GM18498 (cell line): ENCODE measurements at regions not wholly inside any gene's neighbourhood (a gene's known extent, or its start where the extent isn't known, plus 50 kb on each side); places are given as distances from the start of the nearest gene placed in this dataset.

Experiments
- ATAC-seq: cut with Tn5 transposase; IDR thresholded peaks from one replicate; pipeline ENCODE4 v1.9.1; 2021; ENCODE audit warnings: mild to moderate bottlenecking, moderate library complexity; ENCODE audit not compliant: unreplicated experiment

DNA sequence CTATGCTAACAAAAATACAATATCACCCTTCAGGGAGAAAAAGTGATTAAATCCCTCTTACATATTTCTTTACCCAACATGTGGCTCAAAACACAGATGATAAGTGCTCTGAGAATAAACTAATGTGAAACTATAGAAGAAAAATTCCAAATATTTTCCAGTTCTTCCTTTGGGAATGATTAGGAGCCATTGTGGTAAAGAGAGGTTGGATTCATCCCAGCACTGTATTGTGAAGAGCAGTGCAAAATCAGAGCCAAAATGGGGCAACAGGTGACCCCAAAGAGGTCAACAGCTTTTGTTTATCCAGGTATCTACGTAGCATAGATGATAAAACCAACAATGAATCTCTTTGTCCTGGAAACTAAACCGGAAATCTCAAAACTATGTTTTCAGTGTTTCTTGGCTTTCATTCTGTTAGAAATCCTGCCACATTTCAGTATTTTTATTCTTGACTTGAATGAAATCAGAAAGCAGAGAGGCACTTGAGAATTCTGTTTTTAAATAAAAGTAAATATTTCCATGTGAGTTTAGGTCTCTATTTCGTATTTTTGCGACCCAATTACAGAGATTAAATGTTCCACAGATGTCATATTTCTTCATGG, 120.4 kb upstream of the FST start:
- no peak for ATAC-seq

DNA sequence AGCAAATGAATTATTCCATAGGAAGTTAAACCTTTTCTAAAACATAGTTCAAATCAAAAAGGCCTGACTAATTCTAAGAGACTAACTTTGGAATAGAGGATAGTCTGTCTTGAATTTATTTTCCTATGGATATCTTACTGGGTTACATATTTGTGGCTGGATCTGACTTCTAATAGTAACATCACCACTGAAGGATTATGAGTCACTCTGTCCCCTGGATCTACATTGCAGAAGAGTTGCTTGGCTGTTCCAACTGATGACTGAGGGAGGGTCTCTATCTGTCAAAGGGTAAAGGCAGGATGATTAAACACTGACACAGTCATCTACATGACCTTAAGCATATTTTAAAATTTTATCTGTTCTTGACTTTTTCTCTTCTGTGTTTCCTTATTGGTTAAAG, 119.6 kb upstream of the FST start:
- ATAC-seq: no peak

DNA sequence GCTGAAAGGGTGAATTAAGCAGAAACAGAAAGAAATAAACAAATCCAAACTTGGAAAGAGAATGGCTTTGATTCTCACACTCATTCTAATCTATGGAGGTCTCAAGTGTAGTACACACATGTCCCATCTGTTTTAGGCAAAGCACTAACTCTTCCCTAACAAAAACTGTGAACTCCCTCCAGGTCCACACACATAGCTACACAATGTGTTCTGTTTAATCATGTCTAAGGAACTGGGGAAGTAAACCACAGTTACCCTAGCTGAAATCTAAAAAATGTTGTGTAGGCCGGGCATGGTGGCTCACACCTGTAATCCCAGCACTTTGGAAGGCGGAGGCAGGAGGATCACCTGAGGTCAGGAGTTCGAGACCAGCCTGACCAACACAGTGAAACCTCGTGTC, 118.7 kb upstream of the FST start:
- ATAC-seq: no peak

DNA sequence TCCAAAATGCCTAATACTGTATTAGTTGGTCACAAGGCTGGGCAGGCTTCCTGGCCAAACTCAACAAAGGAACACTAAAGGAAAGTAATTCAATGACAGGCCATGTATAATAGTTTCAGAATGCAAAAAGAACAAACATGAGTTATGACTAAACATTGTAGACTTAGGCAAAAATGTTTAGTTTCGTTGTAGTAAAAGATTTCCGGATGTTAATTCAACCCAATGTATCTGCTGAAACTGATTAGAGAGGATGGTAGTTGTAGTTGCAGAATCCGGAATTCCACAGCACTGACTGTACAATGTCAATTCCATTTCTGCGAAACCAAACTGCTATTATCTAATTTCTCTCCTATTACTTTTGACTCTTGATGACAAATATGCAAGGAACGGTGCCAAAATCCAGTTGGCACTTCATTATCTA, 117.9 kb upstream of the FST start:
- no peak for ATAC-seq

DNA sequence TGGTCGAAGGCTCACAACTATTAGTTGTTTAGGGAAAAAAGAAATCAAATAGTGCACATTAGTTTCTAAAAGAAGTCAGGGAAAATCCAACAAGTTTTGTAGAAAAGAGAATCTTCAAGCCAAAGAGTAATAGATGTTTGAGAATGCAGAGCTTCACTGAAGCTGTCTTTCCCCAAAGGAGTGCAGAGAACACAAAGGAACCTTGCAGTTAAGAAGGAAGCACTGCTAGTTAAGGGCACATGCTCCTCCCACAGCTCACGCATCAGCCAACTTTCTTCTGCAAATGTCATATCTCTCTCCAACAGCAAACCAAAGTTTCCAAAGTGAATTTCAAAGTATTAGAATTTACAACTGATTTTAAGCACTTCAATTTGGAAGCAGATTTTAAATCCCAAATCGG, 116.4 kb upstream of the FST start:
- no peak for ATAC-seq

DNA sequence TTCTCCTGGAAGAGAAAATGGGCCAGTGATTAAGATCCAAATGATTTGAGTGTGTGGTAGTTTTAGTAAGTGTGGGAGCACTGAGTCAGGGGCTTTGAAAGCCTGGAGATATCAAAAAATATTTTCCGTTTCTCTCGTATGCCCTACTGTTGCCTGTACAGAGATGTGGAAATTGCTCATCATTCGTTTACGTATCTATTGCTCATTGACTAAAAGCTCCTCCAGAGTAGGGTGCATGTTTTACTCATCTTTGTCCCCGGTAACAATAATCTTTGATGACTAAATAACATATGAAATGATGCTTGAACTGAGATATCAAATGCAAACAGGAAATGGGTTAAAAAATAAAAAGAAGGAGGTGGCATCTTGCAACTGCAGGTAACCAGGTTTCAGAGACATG, 114.2 kb upstream of the FST start:
- no peak for ATAC-seq

DNA sequence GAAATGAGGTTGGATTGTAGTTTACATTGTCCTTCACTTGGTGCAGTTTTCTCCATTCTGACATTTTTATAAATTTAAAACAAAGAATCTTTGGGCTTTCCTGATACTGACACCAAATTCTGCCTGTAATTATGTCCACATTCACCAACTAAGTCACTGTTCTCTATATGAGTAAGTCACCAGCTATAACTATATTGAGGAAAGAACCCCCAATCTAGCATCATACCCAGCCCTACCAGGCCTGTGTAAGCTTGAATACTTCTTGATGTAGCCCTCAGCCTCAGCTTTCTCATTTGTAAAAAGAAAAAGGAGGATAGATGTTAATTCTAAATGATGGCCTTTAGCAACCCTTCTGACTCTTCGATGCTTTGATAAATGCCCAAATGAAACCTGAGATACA, 112.7 kb upstream of the FST start:
- ATAC-seq: no peak

DNA sequence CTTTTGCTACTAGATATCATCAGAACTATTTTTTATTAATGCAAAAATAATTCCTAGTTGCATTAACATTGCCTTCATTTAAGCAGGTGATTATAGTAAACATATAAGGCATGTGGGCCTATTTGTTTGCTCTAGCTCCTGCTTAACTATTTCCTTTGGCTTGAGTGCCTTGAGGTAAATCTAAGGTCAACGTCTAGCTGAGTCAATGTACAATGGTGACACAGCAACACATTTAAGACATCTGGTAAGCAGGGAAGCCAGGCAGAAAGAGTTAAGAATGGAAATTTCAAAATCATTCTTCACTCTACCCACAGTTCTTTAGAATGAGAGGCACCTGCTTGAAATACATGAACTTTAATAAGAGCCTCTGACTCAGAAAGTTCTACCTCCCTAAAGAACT, 111.9 kb upstream of the FST start:
- no peak for ATAC-seq

DNA sequence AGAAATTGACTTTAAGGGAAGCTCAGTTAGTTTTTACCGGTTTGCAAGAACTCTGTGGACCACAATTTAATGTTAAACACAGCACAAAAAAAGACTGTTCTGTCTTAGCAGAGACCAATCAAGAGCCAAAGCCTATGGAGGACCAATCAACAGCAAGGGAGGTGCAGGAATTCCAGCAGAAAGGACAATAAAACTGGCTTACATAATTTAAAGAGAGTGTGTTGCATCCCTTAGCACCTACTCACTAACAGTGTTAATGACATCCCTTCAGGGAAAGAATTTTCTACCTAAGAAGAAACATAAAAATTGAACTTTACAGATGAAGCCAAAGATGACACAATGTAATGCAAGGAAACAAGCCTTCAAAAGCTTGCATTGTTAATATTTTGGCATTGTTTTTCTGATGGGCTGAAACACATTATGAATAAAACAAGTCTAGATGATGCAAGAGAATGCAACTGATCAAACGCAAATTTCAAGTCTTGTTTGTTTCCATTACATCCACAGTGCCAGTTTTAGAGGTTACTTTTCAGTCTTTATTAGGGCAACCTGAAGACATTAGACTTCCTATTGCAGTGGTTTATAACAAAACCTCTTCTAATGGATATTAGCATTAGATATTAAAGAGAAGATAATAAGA, 111.3 kb upstream of the FST start:
- no peak for ATAC-seq

DNA sequence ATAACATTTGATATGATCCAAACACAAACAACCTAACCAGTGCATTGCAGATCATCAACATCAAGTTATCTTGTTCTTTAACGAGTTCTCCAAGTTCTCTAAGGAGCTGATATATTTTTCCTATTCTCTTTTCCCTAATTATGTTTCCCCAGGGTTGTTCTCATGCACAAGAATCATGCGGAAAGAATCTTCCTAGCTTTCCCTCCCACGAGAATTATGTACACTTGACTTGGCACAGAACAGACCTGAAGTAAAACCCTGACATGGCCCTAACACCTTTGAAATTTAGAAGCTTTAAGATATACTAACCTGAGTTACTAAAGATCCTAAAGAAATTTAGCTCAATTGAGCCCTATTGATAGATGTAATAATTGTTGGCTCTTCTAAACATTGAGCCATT, 110.7 kb upstream of the FST start:
- ATAC-seq: no peak

DNA sequence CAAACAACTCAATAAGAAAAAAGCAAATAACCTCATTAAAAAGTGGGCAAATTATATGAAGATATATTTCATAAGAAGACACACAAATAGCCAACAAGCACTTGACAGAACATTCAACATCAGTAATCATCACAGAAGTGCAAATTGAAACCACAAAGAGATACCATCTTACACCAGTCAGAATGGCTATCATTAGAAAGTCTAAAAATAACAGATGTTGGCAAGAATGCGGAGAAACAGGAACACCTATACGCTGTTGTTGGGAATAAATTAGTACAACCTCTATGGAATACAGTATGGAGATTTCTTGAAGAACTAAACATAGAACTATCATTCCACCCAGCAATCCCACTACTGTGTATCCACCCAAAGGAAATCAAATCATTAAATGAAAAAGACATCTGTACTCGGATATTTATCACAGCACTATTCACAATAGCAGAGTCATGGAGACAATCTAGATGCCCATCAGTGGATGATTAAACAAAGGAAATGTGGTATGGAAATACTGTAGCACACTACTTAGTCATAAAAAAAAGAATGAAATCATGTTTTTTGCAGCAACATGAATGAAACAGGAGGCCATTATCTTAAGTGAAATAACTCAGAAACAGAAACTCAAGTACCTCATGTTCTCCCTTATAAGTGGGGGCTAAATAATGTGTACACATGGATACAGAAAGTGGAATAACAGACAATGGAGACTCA, 106.8 kb upstream of the FST start:
- ATAC-seq: no peak

DNA sequence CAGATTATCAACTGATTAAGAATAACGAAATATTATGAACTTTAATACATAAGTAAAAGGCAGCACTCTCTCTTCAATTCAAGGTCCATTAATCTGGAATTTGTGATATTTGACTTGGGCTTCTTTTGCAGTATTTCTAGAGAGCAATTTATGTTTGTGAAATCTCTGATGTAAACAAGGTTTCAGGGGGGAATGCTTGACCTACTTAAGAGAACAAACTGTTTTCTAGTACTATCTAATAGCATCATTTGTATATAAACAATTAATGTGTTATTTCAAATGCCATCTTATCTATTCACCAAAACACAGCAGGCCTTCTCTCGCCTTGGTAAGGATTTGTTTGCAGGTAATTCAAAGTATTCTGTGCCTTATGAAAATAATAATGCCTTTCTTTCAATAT, 103.6 kb upstream of the FST start:
- no peak for ATAC-seq

DNA sequence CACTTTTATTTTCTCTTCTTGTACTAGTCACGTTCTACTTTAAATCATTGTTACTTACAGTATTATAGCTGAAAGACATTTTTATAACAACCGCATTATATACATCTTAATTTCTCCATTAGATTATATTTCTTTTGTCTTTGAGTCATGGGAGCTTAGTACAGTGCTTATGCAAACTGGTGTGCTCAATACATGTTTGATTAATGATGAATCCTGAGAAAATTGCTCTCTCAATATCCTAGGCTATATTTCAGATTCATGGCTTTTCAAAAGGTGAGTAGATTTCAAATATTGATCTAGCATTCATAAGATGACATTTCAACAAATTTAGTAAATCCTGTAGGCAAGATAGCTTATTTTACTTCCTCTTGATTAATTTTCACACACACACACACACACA, 102.2 kb upstream of the FST start:
- ATAC-seq: no peak

DNA sequence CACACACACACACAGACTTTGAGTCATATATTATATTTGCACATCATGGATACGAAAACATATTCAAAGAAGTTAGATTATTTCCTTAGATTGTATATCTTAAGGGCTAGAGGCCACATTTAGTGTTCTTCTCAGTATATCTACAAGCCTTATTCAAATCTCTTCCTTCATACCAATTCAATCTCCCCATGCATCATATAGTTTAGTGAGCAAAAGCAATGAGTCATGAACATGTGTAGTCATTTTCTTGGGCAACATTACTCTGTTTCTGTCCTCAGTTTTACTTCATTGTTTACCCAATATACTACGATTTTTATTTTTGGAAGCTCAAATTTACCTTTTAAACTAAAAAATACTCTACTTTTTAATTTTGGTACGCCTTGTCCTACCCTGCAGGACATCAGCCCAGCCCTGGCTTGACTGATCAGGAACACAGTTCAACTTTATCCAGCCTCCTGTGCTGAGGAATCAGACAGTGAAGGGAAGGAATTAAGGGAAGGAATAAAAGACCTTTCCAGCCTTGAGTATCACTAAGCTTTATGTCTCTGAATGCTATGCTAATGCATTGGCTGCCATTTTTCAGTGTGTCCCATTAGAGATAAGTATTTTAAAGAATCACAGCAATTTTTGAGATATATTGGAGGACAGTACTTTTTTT, 101.7 kb upstream of the FST start:
- ATAC-seq: no peak

DNA sequence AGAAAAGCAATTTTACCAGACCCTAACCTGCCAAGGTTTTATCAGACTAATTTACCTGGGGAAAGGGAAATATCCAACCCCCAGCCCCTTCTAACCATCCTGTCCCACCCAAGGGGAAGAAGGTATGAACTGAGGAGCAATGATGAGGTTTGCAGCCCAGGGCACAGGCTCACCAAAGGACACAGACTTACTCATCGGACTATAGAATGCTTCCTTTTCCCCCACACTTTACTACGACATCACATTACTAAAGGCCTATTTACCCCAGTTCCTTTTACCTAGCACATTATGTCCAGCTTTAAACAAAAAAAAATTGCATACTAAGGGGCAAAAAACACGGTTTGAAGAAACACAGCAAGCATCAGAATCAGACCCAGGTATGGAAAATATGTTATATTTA, 94.1 kb upstream of the FST start:
- no peak for ATAC-seq

DNA sequence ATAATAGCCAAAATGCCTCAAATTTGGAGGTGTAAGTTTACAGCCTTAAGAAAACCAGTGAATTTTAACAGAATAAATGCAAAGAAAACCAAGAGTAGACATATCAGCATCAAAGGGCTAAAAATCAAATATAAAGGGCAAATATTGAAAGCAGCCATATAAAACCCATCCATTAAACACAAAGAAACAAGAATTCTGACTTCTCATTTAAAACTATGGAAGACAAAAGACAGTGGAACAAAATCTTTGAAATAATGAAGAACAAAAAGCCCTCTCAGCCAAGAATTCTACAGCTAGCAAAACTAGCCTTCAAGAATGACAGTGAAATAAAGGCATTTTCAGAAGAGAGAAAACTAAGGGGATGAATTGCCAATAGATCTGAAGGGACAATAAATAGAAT, 91.3 kb upstream of the FST start:
- no peak for ATAC-seq

DNA sequence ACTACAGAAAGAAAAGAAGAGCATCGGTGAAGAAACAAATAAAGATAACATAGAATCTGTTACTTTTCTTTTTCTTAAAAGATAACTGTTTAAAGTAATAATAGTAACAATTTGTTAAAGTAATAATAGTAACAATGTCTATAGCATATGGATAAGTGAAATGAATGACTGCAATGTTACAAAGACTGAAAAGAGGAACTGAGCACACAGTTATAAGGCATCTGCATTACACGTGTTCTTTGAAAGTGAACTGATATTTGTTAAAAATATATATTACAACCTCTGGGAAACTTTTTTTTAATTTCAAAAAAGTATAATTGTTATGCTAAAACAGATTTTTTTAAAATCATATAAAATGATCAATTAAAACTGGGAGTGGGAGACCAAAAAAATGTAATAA, 88.4 kb upstream of the FST start:
- ATAC-seq: peak; percentile 46

DNA sequence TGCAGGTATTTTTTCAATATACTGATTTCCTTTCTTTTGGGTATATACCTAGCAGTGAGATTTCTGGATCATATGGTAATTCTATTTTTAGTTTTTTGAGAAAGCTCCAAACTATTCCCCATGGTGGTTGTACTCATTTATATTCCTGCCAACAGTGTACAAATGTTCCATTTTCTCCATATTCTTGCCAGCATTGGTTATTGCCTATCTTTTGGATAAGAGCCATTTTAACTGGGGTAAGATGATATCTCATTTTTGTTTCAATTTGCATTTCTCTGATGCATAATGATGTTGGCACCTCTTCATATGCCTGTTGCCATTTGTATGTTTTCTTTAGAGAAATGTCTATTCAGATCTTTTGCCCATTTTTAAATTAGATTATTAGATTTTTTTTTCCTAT, 85.6 kb upstream of the FST start:
- no peak for ATAC-seq

DNA sequence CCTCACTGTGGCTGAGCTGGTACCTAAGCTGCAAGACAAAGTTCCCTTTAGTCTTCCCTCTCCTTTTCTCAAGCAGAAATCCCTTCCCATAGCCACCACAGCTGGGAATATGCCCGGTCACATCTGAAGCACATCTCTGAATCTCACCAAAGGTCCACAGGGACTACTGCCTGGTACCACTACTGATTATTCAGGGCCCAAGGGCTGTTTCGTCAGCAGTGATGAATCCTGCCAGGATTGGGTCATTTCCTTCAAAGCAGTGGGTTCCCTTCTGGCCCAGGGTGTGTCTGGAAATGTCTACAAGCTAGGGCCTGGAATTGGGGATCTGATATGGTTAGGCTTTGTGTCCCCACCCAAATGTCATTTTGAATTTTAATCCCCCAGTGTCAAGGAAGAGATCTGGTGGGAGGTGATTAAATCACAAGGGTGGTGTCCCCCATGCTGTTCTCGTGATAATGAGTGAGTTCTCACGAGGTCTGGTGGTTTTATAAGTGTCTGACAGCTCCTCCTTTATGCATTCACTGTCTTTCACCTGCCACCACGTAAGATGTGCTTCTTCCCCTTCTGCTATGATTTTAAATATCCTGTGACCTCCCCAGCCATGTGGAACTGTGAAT, 83.2 kb upstream of the FST start:
- ATAC-seq: no peak

DNA sequence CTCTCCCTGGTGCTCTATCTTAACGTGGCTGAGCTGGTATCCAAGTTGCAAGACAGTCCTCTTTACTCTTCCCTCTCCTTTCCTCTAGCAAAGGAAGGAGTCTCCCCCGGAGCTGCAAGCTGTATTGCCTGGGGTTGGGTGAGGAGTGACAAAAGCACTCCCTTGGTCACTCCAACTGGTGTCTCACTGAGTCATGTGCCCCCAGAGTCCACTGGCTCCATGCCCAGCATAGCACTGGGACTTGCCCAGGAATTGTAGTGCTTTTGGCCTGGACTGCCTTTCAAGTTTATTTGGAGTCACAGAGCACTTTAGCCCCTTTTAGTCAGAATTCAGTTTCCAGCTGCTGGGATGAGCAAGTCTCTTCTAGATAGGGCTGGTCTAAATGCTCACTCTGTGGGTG, 82.6 kb upstream of the FST start:
- no peak for ATAC-seq

DNA sequence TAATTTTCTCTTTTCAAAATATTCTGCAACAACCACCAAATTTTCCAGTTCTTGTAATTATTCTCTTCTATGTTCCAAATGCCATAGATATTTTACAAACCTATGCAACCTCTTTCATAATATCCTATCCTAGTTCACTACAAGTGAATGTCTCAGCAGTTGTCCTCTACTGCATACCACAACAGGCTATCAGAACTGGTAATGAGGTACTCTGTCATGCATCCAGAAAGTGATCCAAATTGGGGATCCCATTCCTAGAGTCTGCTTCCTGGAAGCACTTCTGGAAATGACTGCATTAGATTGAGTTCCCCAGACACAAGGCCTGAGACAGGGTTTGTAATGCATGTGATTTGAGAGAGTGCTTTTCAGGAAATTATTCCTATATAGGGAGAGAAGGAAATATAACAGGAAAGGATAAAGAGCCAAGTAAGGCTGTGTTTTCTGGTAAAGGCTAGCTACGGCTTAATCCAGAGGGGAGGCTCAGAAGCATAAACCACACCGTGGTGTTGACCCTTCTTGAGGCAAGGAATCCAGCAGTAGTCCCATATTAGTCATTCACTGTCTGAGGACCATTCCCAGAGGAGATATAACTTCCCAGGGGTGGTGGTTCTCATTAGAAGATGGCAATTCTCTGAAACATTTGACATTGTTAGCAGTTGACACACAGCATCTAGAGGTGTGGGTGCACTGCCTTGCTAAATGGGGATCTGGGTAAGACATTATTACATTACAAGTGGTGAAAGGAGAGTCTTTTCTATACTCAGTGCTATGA, 80.3 kb upstream of the FST start:
- no peak for ATAC-seq
